ENCODE measurements at regions not wholly inside any gene's neighbourhood (a gene's known extent, or its start where the extent isn't known, plus 50 kb on each side); places are given as distances from the start of the nearest gene placed in this dataset.

GRCh38 chr5:128667152-128667551 is 129.1 kb upstream of the FBN2 start:
- Histone ChIP-seq H3K4me3 (no peak overlapping the region), H3K27me3 (no peaks in the 10 kb centered on the region), H3K36me3 (no peaks in the 10 kb centered on the region), H3K9me3 (no peaks in the 10 kb centered on the region), H3K4me1 (no peaks in the 10 kb centered on the region), H3K27ac (no peak overlapping the region)
- TF ChIP-seq CTCF (IDR thresholded peaks at IDR 0.05), result no peak
- no peak for TF ChIP-seq POLR2A (IDR thresholded peaks at IDR 0.05)
- DNase-seq, result no peak

- no peaks in the 10 kb centered on the region for H3K4me1 ChIP-seq
- H3K27me3 ChIP-seq, result no peaks in the 10 kb centered on the region
- no peak overlapping the region for H3K27ac ChIP-seq
- H3K4me3 ChIP-seq, result no peak overlapping the region
- H3K9me3 ChIP-seq, result no peaks in the 10 kb centered on the region
- TF ChIP-seq POLR2A (IDR thresholded peaks at IDR 0.05) (no peak), CTCF (IDR thresholded peaks at IDR 0.05) (no peak)
- DNase-seq, result no peak
- H3K36me3 ChIP-seq, result no peaks in the 10 kb centered on the region
These were observed 129.7 kb upstream of the FBN2 start for GRCh38 chr5:128667751-128668150.

- no peak for DNase-seq
- no peaks in the 10 kb centered on the region for H3K4me1 ChIP-seq
- H3K27me3 ChIP-seq, result no peaks in the 10 kb centered on the region
- H3K4me3 ChIP-seq, result no peak overlapping the region
- H3K36me3 ChIP-seq, result no peaks in the 10 kb centered on the region
- no peaks in the 10 kb centered on the region for H3K9me3 ChIP-seq
- H3K27ac ChIP-seq, result no peak overlapping the region
- no peak for TF ChIP-seq POLR2A (IDR thresholded peaks at IDR 0.05)
- TF ChIP-seq CTCF (IDR thresholded peaks at IDR 0.05), result no peak
These were observed 130.9 kb upstream of the FBN2 start for GRCh38 chr5:128668921-128669320.

- no peaks in the 10 kb centered on the region for H3K36me3 ChIP-seq
- H3K27ac ChIP-seq, result no peak overlapping the region
- no peak for DNase-seq
- H3K4me3 ChIP-seq, result no peak overlapping the region
- H3K27me3 ChIP-seq, result no peaks in the 10 kb centered on the region
- H3K9me3 ChIP-seq, result no peaks in the 10 kb centered on the region
- H3K4me1 ChIP-seq, result no peaks in the 10 kb centered on the region
- TF ChIP-seq CTCF (IDR thresholded peaks at IDR 0.05) (no peak), POLR2A (IDR thresholded peaks at IDR 0.05) (no peak)
These were observed 131.8 kb upstream of the FBN2 start for GRCh38 chr5:128669803-128670202.

- Histone ChIP-seq H3K36me3 (no peaks in the 10 kb centered on the region), H3K27ac (no peak overlapping the region), H3K4me1 (no peaks in the 10 kb centered on the region), H3K4me3 (no peak overlapping the region), H3K9me3 (no peaks in the 10 kb centered on the region), H3K27me3 (no peaks in the 10 kb centered on the region)
- no peak for TF ChIP-seq POLR2A (IDR thresholded peaks at IDR 0.05)
- no peak for TF ChIP-seq CTCF (IDR thresholded peaks at IDR 0.05)
- no peak for DNase-seq
These were observed 133.9 kb upstream of the FBN2 start for GRCh38 chr5:128671943-128672342.

- no peak overlapping the region for H3K4me3 ChIP-seq
- DNase-seq, result no peak
- TF ChIP-seq CTCF (IDR thresholded peaks at IDR 0.05) (no peak), POLR2A (IDR thresholded peaks at IDR 0.05) (no peak)
- H3K36me3 ChIP-seq, result no peaks in the 10 kb centered on the region
- no peaks in the 10 kb centered on the region for H3K4me1 ChIP-seq
- H3K27me3 ChIP-seq, result no peaks in the 10 kb centered on the region
- H3K27ac ChIP-seq, result no peak overlapping the region
- H3K9me3 ChIP-seq, result no peaks in the 10 kb centered on the region
These were observed 135.0 kb upstream of the FBN2 start for GRCh38 chr5:128673000-128673399.

All from Peyer's patch (tissue), 4 donors.